NCI-H524 treated with DMSO at 0.1 percent for 48 hours (cell line): ENCODE measurements at regions not wholly inside any gene's neighbourhood (a gene's known extent, or its start where the extent isn't known, plus 50 kb on each side); places are given as distances from the start of the nearest gene placed in this dataset.
A peak's percentile ranks its signal among the peaks of the same experiment; 100 is the strongest.

Source experiments
- DNase-seq: peaks from one replicate; lab custom pipeline; 2025; lab: John Stamatoyannopoulos, UW

DNA sequence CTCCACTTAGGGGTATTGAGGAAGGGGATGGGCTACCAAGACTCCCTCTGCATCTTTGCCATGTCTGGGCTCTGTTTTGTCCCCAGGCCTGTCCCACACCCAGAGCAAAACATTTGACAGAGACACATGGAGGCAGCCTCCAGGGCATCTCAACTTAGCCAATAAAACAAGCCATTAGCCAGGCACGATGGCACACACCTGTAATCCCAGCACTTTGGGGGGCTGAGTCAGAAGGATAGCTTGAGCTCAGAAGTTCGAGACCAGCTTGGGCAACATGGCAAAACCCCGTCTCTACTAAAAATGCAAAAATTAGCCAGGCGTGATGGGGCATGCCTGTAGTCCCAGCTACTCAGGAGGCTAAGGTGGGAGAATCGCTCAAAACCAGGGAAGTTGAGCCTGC lies 120.3 kb upstream of the IPO9 start:
- DNase-seq = no peak

DNA sequence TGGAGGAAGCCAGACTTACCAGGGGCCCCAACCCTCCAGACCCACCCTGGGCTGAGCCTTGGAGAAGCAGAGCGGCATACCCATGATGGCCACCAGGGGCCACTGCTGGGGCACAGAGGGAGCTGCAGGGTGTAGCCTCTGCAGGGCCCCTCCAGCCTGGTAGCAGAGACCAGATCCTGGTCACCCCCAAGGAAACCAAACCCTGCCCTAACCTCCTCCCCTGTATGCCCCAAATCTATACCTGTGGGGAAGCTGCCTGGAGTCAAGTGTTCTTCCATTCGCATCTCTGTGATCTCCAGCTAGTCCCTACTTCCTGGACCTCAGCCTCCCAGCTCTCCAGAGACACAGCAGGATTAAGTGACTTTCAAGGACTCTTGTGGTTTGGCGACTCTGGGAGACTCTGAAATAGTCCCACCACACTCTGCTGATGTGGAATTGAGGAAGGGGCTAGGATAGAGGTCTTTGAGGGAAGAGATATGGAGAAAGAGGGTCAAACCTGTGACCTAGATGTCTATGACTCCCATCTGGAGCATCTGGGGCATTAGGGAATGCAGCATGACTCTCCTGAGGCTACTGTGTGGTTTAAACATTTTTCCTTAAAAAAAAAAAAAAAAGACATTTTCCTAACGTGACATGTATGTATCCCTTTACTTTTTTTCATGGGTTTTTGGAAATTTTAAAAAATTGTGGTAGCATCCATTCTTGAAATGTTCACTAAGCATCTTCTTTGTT lies 119.2 kb upstream of the IPO9 start:
- DNase-seq = no peak

DNA sequence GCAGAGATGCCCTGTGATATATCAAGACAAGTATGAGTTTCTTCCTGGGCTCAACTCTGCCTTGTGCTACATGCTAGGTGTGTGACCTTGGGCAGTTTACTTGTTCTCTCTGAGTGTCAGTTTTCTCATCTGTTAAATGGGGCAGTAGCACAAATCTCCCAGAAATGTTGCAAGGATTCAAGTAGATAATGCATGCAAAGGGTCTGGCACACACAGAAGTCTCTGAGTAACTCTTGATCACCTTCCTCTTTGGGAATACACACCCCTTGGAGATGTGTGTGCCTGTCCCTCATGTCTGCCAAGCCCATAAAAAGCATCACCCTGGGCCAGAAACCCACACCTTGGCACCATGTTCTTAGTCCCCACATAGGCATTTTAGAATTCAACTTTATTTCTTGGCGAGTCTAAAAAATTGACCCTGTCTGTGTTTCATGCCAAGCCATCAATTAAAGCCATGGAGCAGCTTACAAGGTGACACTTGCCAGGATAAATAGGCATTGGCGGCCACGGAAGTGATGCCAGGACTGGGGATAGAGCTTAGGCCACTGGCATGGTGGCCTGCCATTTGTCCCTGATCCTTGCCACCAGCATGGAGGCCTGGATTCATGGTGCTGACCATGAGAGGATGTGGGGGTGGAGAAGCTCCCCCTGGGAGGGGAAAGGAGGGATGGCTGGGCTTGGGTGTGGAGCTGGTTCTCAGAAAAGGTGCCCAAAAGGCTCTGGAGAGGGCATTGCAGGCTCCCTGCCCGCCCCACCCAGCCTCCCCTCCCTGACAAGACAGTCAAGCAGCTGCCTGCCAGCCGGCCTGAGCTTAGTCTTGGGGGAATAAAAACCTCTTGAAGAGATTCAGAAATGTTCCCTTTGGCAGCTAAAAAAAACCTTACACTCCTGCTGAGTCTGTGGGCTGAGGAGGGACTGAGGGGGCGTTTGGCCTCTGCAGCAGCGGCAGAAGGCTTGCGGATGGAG lies 118.0 kb upstream of the IPO9 start:
- no peak for DNase-seq

DNA sequence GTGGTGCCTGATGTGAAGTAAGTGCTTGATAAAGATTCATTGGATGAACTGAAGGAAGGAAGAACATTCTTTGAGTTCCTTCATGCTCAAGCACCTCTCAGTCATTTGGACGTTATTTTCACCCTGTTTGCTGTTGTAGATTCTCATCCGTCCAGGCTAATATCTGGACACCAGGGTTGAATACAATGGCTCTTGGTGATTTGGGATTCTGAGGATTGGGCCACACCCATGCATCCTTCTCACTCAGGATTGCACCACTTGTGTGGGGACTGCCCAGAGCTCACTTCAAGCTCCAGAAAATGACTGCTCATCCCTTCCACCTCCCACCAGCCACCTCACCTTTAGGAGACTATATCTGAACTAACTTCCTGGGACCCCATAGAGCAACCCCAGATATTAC lies 117.1 kb upstream of the IPO9 start:
- no peak for DNase-seq

DNA sequence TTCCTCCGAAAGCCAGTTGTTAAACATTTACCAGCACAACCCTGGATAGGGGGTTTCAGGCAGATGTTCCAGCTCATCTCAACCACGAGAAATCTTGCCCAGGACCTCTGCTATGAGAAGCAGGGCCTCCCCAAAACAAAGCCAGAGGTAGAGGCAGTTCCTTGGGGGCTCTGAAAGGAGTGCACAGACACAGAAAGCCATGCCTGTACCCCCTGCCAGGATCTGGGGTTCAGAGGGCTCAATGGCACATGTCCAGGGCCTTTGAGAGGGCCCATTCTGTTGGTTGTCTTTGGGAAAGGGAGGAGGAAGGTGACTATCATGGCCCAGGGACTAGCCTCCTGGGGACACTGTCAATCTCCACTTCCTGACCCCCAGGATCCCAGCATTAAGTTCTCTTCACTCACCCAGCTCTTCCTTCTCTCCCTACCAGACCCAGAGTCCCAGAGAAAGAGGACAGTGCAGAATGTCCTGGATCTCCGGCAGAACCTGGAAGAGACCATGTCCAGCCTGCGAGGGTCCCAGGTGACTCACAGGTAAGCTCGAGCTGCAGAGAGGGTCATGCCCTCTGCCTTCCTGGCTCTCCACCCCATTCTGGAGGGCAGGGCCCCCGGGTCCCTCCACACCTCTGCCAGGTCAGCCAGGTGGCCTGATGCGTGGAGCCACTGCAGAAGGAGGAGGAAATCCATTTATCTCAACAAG lies 116.4 kb upstream of the IPO9 start:
- DNase-seq = no peak

DNA sequence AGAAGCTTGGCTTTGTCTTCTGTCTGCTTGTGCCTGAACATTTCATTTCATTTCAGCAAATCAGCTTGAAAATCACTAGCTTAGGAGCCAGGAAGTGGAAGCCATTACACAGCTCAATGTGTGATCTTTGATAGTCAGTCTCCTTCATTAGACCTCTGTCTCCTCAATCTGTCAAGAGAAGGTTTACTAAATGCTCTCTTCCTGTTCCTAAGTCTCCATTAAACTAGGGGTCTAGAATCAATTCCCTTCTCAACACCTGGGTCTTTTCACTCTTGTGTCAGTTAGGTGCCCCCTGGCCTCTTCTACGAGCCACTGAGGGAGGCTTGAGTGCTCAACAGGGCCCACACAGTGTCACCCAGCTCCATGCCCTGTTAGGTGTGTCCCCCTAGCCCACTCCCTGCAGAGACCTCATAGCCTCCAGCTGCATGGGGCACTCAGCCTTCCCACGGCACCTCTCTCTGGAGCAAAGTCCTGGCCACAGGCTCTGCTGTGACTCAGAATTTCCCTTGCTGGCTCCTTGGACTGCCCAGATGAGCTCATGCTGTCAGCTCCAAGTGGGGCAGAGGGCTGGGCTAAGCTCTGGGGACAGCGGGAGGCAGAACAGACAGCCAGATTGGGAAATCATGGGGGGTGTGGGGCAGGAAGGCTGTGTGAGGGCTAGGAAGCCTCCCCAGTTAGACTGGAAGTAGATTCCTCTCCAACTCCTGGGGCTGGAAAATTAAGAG lies 115.7 kb upstream of the IPO9 start:
- DNase-seq = no peak

DNA sequence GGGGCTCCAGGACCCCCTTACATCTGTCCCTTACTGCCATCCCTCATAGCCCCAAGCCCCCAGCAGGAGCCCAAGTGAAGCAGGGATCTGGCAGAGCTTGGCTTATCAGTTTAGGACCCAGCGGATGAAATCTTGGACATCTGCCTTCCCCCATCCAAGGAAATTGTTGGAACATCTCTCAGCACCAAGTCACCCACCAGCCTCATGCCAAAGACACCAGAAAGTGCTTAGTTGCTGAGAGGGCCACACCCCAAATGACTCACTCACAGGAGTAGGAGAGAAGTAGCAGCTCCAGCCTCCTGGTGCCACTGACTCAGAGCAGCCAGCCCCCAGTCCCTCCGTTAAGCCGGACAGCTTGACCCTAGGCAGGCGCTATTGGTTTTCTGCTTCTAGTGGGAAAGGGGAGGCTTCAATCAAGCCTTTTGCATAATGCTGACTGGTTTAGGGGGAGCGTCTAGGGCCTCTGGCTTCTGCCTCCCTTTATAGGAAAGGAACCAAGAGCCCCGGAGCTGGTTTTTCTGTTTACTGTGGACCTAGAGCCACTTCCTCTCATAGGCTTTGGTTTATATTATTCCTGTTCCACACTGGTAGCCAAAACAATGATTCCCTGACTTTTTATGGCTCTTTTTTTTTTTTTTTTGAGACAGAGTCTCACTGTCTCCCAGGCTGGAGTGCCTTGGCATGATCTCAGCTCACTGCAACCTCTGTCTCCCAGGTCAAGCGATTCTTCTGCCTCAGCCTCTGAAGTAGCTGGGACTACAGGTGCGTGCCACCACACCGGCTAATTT lies 114.2 kb upstream of the IPO9 start:
- DNase-seq = no peak

DNA sequence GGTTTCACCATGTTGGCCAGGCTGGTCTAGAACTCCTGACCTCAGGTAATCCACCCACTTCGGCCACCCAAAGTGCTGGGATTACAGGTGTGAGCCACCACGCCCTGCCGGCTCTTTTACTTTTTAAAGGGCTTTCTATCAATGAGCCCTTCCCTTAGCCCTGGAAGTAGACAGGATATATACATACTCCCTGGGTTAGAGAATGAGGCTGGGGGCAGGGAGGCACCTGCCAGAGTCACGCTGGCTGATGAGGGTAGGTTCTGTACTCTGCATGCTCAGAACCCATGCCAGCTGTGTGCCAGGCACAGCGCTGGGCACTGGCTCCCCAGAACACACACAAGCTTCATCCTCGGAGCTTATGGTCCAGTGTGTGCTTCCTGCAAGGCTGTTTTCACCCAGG lies 113.6 kb upstream of the IPO9 start:
- no peak for DNase-seq

DNA sequence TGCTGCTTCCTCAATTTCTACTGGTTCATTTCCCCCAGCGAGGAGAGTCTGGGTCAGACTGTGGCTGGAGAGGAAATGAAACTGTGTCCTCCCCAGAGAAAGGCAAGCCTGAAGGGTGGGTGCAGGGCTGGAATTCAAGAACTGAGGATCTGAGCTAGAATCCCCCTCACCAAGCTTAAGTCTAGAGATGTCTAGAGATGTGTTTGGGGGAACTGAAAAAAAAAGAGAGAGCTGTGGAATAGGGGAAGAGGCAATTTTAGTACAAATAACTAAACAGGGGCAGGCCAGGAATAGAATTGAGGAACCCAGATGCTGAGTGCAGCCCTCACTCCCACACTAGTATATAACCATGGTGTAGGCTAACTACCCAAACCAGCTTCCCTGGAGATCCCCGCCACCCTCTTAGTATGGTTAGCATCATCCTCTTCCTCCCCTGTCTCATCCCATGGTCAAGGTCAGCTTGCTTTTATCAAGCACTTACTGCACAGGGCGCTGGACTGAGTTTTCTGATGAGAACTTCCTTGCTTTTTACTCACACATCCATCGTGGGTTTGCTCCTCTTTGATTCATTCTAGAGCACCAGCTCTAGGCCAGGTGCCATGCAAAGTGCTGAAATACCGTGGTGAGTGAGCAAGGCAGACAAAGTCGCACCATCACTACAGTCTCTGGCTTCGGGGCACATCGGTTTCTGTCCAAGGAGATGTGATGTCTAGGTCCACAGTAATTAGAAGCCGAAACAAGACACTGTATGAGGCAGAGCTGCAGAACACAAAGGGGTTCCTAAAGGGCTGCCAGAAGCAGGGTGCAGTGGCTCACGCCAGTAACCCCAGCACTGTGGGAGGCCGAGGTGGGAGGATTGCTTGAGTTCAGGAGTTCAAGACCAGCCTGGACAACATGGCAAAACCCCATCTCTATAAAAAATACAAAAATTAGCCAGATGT lies 112.9 kb upstream of the IPO9 start:
- no peak for DNase-seq

DNA sequence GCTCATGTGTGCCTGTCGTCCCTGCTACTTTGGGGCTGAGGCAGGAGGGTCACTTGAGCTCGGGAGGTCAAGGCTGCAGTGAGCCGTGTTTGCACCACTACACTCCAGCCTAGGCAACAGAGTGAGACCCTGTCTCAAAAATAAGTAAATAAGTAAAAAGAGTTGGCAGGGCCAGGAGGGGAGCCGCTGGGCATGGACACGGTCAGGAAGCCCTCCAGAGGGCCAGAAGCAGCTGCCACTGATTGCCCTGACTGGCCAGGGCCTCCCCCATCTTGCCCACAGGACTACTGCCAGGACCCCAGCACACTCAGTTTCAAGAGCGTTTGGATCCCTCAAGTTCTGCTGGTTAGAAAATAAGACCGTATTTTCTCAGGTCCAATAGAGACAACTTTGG lies 112.2 kb upstream of the IPO9 start:
- DNase-seq = no peak

DNA sequence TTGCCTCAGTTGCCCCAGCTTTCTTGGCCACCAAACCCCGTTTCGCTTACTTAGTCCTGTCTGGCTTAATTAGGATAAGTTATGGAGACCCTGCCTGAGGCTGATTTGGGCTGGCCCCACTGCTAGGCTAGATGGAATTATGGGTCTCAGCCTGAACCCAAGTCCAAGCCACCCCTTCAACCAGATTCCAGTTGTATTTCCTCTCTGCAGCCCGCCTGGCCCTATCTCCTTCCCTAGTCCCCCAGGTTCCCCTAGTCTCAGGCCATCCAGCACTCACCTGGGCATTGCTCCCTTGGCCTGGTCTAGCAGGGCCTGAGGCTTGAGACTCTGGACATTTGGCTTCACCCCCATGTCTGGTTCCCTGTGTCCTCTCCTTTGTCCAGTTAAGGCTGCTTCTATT lies 111.7 kb upstream of the IPO9 start:
- DNase-seq = no peak

DNA sequence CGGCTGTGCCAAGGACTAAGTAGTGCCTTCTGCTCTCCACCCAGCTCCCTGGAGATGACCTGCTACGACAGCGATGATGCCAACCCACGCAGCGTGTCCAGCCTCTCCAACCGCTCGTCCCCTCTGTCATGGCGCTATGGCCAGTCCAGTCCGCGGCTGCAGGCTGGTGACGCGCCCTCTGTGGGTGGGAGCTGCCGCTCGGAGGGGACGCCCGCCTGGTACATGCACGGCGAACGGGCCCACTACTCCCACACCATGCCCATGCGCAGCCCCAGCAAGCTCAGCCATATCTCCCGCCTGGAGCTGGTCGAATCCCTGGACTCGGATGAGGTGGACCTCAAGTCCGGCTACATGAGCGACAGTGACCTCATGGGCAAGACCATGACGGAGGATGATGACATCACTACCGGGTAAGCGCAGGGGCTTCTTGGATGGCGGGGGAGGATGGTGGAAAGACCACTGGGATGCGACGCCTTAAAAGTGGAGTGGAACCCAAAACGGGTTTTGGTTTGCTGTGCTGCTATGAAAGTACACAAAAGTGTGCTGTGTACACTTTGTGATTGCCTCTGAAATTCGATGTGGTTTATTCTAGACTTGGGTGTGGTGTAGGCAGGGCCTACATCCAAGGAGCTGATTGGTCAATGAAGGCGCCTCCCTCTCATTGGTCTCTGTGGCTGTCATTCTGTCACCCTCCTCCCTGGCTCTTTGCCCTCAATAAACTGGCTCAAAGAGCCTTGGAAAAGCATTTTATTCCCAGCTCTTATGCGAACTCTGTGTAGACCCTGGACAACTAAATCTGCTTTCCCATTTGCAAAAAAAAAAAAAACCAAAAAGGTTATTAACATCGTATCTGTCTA lies 110.4 kb upstream of the IPO9 start:
- DNase-seq = no peak

DNA sequence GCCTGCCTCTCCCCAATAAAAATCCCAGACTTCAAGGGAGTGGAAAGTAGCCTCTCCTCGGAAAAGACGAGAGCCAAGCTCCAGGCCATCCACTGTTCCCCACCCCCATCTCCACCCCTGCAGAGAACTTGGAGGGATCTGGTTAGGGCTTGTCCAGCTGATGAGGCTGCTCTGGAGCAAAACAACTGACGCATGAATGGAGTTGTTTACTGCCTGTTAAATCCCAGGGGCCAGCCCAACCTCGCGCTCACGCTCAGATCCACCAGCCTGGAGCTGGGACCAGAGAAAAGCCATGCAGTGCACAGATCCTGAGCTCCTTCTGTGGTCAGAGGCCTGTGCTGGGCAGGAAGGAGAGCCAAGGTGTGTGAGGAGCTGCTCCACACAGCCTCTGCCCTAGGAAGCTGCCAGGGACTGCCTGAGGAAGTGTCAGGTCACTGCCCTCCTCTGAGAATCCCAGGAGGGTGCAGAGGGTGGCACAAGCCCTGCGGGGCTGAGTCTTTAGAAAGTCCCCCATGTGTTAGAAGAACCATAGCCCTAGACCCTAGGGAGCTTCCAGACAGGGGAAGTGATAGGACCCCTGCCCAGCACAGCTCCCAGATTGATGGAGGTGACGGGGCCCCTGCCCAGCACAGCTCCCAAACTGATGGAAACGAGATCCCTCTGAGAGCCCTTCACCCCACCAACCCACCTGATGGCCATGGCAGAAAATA lies 109.0 kb upstream of the IPO9 start:
- DNase-seq = no peak

DNA sequence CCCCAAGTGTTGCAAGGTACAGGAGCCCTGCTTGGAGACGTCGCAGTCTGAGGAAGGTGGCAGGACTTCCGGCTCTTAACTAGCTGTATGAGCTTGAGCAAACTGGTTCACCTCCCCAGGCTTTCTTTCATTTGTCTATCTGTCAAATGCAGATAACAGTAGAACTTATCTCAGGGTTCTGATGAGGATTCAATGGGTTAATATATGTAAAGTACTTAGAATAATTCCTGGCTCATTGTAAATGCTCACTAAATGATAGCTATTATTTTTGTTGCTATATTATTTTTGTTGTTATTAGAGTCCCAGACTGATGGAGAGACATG lies 108.5 kb upstream of the IPO9 start:
- no peak for DNase-seq

DNA sequence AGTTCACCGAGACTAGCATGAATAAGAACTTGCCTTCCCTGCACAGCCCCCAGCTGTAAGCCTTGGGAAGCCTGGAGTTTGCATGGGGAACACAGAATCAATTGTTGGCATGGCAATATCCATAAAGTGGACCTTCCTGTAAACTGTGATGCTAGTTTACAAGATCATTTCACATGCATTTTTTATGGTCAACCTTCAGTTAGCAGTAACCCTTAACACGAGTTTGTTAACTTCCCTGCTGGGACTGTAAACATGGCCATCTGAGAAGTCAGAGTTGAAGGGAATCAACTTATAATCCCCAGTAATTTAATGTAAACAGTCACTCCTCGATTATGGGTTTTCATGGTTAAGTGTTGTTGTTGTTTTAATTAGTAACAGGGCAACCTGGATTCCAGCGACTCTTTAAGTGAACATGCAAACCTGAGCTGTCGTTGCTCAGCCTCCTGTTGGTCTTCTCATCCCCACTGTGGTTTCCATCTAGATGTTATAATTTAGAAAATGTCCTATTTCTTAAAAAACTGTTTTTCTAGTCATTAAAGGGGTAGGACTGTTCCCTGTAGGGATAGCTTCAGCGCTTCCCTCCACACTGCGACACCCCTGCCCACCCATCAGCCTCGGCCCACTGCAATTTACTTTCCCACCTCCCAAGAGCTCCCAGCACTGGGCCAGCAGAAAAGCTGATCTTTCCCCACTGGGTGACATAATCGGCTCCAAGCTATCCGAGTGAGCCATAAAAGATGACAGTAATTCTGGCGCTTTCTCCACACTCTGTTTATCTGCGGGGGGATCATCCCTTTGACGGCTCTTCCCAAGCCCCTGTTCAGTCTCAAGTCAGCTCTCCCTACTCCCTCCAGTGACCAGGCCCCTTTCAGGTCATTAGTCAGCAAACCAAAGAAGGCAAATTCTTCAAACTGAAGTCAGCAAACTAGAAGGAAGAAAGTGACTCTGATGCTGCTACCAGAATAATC lies 107.6 kb upstream of the IPO9 start:
- DNase-seq = no peak

DNA sequence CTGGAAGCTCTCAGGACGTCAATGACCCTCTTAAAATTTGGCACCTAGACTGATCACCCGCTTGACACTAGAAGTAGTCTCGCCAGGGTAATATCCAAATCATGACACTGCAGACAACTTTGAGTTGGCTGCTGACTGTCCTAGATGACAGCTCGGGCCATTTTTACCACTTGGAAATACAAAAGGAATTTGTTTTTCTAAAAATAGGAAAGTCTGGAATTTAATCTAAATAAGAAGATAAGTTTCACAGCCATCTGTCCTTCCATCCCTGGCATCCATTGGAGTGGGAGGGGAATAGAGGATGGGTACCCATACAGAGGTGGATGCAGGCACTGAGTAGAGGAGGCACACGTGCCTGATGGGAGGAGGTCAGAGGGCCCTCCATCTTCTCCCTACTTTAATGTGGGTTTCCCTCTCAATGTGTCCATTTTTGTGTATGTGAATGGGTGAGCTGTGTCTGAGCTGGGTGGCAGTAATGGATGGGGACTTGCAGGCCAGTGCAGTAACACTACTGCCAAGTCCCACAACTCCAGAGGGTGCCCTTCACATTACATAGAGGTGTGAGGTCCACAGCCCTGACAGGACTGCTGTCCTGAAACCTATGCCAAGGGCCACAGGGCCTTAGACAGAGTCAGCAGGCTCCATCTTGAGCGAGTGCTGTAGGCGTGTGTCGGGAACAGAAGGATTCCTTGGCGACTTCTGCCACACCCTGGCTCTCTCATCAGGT lies 104.8 kb upstream of the IPO9 start:
- no peak for DNase-seq

DNA sequence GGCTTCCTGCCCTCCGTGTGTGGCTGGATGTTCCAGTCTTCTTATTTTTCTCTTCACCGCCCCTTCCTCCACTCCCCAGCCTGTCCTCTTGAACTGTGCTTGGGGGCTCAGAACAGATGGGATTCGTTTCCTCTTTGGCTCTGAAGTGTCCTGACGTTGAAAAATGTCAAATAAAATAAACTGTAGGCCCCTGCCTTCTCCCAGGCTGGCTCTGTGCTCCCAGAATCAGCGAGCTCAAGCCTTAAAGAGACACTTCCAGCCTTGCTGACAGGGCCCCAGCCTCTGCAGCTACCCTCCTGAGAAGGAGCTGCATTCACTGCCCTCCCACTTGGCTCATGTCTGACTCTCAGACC lies 104.2 kb upstream of the IPO9 start:
- peak; percentile 34 for DNase-seq
